ENCODE measurements at regions not wholly inside any gene's neighbourhood (a gene's known extent, or its start where the extent isn't known, plus 50 kb on each side); places are given as distances from the start of the nearest gene placed in this dataset.

DNA sequence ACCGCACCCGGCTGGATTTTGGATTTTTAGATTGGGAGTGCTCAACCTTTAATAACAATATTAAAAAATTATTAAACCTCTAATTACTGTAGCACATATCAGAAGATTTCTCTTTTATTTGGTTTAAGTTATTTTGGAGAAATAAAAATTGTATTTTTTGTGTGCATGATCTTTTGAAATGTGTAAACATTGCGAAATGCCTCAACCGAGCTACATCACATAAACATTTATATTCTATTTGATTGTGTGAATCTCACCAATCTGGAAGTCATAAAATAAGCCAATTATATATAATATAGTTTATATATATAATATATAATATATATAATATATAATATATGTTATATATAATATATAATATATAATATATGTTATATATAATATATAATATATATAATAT lies 696.2 kb upstream of the RBFOX1 start:
- no peak for TF ChIP-seq ZNF331 (CRISPR knock-in tag; IDR thresholded peaks at IDR 0.05; ENCODE audit: low read depth)
- TF ChIP-seq CTCF (conservative IDR thresholded peaks at IDR 0.05; ENCODE audit: low read depth in 2 of 2), result no peak
- TF ChIP-seq CREB1 (CRISPR knock-in tag; IDR thresholded peaks at IDR 0.05; ENCODE audit: low read depth), result no peak
- TF ChIP-seq, protein P1, sequence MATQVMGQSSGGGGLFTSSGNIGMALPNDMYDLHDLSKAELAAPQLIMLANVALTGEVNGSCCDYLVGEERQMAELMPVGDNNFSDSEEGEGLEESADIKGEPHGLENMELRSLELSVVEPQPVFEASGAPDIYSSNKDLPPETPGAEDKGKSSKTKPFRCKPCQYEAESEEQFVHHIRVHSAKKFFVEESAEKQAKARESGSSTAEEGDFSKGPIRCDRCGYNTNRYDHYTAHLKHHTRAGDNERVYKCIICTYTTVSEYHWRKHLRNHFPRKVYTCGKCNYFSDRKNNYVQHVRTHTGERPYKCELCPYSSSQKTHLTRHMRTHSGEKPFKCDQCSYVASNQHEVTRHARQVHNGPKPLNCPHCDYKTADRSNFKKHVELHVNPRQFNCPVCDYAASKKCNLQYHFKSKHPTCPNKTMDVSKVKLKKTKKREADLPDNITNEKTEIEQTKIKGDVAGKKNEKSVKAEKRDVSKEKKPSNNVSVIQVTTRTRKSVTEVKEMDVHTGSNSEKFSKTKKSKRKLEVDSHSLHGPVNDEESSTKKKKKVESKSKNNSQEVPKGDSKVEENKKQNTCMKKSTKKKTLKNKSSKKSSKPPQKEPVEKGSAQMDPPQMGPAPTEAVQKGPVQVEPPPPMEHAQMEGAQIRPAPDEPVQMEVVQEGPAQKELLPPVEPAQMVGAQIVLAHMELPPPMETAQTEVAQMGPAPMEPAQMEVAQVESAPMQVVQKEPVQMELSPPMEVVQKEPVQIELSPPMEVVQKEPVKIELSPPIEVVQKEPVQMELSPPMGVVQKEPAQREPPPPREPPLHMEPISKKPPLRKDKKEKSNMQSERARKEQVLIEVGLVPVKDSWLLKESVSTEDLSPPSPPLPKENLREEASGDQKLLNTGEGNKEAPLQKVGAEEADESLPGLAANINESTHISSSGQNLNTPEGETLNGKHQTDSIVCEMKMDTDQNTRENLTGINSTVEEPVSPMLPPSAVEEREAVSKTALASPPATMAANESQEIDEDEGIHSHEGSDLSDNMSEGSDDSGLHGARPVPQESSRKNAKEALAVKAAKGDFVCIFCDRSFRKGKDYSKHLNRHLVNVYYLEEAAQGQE (IDR thresholded peaks at IDR 0.05; ENCODE audit: unreplicated experiment), result no peak
- TF ChIP-seq EZH2 (IDR thresholded peaks at IDR 0.05; ENCODE audit: low read depth, unreplicated experiment), result no peak
- TF ChIP-seq POLR2AphosphoS5 (IDR thresholded peaks at IDR 0.05; ENCODE audit: low read depth), result no peak
- TF ChIP-seq EZH2phosphoT487 (IDR thresholded peaks at IDR 0.05; ENCODE audit: unreplicated experiment), result no peak
- TF ChIP-seq JUNB (IDR thresholded peaks at IDR 0.05; ENCODE audit: unreplicated experiment), result no peak
- TF ChIP-seq ZNF114 (CRISPR knock-in tag; IDR thresholded peaks at IDR 0.05), result no peak
- no peak for TF ChIP-seq NANOG (IDR thresholded peaks at IDR 0.05; ENCODE audit: borderline replicate concordance)
- TF ChIP-seq, protein P2, sequence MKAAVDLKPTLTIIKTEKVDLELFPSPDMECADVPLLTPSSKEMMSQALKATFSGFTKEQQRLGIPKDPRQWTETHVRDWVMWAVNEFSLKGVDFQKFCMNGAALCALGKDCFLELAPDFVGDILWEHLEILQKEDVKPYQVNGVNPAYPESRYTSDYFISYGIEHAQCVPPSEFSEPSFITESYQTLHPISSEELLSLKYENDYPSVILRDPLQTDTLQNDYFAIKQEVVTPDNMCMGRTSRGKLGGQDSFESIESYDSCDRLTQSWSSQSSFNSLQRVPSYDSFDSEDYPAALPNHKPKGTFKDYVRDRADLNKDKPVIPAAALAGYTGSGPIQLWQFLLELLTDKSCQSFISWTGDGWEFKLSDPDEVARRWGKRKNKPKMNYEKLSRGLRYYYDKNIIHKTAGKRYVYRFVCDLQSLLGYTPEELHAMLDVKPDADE (IDR thresholded peaks at IDR 0.05), result no peak
